ENCODE measurements at regions not wholly inside any gene's neighbourhood (a gene's known extent, or its start where the extent isn't known, plus 50 kb on each side); places are given as distances from the start of the nearest gene placed in this dataset.

DNA sequence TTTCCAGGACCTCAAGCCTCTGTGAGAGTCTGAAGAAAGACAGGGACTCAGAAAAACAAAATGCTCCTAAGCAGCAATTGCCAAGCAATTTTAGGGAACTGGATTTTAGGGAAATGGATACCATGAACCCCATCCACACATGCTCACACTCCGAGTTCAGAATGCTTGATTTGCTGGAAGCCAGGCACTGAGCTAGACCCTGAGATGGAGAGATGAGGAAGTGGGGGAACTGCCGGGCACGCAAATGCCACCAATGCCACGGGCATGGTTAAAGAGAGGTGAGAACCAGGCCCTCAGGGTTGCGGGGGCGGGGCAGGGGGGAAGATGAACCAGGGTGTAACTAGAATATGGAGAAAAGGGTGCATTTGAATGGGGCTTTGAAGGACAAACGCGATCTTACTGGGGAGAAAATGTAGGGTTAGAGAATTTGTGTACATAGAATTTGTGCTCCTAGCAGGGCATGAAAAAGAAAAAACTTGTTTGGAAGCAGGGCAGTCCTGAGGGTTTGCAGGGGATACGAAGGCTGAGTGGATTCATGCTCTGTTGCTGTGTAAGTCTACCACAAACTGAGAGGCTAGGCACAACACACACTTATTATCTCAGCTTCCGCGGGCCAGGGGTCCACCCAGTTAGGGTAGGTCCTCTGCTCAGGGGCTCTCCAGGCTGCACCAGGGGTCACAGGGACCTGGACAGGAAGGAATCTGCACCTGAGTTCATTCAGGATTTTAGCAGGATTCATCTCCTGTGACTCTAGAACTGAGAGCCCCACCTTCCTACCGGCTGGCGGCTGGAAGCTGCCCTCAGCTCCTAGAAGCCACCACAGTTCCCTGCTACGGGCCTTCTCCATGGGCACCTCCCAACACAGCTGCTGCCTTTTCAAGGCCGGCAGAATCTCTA lies 108.0 kb downstream of the SNX5 start:
- no peak for TF ChIP-seq POLR2A (IDR thresholded peaks at IDR 0.05; ENCODE audit: low read depth, low read length)
- TF ChIP-seq, protein P1, sequence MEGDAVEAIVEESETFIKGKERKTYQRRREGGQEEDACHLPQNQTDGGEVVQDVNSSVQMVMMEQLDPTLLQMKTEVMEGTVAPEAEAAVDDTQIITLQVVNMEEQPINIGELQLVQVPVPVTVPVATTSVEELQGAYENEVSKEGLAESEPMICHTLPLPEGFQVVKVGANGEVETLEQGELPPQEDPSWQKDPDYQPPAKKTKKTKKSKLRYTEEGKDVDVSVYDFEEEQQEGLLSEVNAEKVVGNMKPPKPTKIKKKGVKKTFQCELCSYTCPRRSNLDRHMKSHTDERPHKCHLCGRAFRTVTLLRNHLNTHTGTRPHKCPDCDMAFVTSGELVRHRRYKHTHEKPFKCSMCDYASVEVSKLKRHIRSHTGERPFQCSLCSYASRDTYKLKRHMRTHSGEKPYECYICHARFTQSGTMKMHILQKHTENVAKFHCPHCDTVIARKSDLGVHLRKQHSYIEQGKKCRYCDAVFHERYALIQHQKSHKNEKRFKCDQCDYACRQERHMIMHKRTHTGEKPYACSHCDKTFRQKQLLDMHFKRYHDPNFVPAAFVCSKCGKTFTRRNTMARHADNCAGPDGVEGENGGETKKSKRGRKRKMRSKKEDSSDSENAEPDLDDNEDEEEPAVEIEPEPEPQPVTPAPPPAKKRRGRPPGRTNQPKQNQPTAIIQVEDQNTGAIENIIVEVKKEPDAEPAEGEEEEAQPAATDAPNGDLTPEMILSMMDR (conservative IDR thresholded peaks at IDR 0.05; ENCODE audit: low read depth, low read length) = no peak
- no peak for TF ChIP-seq SMC3 (IDR thresholded peaks at IDR 0.05; ENCODE audit: low read depth, low read length)
- TF ChIP-seq MAFK (IDR thresholded peaks at IDR 0.05; ENCODE audit: low read depth, low read length) = no peak
- TF ChIP-seq NFE2L2 (IDR thresholded peaks at IDR 0.05; ENCODE audit: low read depth, low read length) = no peak
- TF ChIP-seq RAD21 (IDR thresholded peaks at IDR 0.05; ENCODE audit: low read length) = no peak
- no peak for TF ChIP-seq BHLHE40 (IDR thresholded peaks at IDR 0.05; ENCODE audit: low read depth, low read length)
- no peak for TF ChIP-seq CEBPB (IDR thresholded peaks at IDR 0.05; ENCODE audit: low read depth, low read length)
- TF ChIP-seq FOS (IDR thresholded peaks at IDR 0.05; ENCODE audit: low read depth, low read length) = no peak
- TF ChIP-seq, protein P2, sequence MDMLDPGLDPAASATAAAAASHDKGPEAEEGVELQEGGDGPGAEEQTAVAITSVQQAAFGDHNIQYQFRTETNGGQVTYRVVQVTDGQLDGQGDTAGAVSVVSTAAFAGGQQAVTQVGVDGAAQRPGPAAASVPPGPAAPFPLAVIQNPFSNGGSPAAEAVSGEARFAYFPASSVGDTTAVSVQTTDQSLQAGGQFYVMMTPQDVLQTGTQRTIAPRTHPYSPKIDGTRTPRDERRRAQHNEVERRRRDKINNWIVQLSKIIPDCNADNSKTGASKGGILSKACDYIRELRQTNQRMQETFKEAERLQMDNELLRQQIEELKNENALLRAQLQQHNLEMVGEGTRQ (IDR thresholded peaks at IDR 0.05; ENCODE audit: low read depth, low read length) = no peak
- TF ChIP-seq MXI1 (IDR thresholded peaks at IDR 0.05; ENCODE audit: borderline replicate concordance, low read depth, low read length) = no peak
- TF ChIP-seq MAZ (IDR thresholded peaks at IDR 0.05; ENCODE audit: borderline replicate concordance, low read depth, low read length) = no peak
- no peak for TF ChIP-seq RFX5 (IDR thresholded peaks at IDR 0.05; ENCODE audit: low read depth, low read length)
- no peak for TF ChIP-seq RCOR1 (IDR thresholded peaks at IDR 0.05; ENCODE audit: insufficient replicate concordance, low read length)

Data from IMR-90 (cell line).